ENCODE measurements at regions not wholly inside any gene's neighbourhood (a gene's known extent, or its start where the extent isn't known, plus 50 kb on each side); places are given as distances from the start of the nearest gene placed in this dataset.

DNA sequence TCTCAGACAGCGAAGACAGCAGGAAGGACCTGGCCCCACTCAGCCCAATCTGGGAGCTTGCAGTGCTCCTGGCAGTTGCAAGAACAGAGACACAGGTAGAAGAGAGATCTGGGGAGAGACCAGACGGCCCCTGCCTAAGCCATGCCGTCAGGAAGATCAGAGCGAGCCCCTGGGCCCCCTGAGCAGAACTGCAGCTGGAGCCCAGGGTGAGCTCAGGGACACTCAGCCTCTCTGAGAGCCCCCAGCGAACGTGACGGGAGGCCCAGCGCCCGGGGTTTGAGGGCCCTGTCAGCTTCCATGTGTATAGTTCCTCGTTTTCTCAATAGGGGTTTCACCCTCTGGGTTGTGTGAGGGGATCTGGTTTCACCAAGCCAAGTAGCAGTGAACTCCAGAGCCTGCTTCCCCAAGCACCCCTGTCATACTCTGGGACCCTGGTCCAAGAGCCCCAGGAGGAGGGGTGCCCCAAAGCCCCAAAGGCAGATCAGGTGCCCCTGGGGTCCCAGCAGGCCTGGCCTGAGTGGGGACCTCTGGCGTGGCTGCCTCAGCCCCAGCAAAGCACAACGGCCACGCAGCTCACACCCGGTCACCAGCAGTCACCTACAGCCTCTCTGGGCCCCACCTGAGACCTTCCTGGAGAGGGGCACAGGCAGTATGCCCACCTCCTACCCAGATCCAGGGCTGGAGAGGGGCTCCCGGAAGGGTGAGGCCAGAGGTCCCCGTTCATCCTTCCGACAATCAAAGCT lies 431.3 kb upstream of the MYT1L start:
- TF ChIP-seq, protein P1, sequence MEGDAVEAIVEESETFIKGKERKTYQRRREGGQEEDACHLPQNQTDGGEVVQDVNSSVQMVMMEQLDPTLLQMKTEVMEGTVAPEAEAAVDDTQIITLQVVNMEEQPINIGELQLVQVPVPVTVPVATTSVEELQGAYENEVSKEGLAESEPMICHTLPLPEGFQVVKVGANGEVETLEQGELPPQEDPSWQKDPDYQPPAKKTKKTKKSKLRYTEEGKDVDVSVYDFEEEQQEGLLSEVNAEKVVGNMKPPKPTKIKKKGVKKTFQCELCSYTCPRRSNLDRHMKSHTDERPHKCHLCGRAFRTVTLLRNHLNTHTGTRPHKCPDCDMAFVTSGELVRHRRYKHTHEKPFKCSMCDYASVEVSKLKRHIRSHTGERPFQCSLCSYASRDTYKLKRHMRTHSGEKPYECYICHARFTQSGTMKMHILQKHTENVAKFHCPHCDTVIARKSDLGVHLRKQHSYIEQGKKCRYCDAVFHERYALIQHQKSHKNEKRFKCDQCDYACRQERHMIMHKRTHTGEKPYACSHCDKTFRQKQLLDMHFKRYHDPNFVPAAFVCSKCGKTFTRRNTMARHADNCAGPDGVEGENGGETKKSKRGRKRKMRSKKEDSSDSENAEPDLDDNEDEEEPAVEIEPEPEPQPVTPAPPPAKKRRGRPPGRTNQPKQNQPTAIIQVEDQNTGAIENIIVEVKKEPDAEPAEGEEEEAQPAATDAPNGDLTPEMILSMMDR (IDR thresholded peaks at IDR 0.05): no peak
- no peak for TF ChIP-seq POLR2A (IDR thresholded peaks at IDR 0.05)

Data from right lobe of liver (tissue), 4 donors.